ENCODE measurements at regions not wholly inside any gene's neighbourhood (a gene's known extent, or its start where the extent isn't known, plus 50 kb on each side); places are given as distances from the start of the nearest gene placed in this dataset.

GRCh38 chr5:173410459-173411233, 82.4 kb upstream of the STC2 start:
- ChIA-PET CTCF (no interaction called here), POLR2A (no interaction called here)
- dilution Hi-C loops (cut with MboI; ENCODE audit: extremely low pct_ligation_motif_present, low sequenced_read_pairs) (no loop called here), intact Hi-C loops (cut with micrococcal nuclease) (no loop called here)
- H3K9me1 ChIP-seq (replicated peaks; ENCODE audit: control insufficient read depth, extremely low read depth, insufficient read depth, low read length): no peaks in the 10 kb centered on the region
- H3K27me3 ChIP-seq (ENCODE audit: control insufficient read depth in 2 of 2, insufficient read depth in 2 of 2, low read length in 2 of 2): no peaks in the 10 kb centered on the region
- H4K20me1 ChIP-seq (replicated peaks; ENCODE audit: control insufficient read depth, extremely low read depth, insufficient read depth, low read length): no peaks in the 10 kb centered on the region
- no peak for TF ChIP-seq FOS (IDR thresholded peaks at IDR 0.05; ENCODE audit: borderline replicate concordance, insufficient read depth, low read length)
- TF ChIP-seq MYC (IDR thresholded peaks at IDR 0.05; ENCODE audit: low read depth, low read length): no peak
- no peak for TF ChIP-seq JUN (IDR thresholded peaks at IDR 0.05; ENCODE audit: borderline replicate concordance, insufficient read depth, insufficient read length, low read depth)
- TF ChIP-seq CTCF (IDR thresholded peaks at IDR 0.05; ENCODE audit: extremely low read depth in 1 of 2, insufficient read depth in 1 of 2, low read depth in 1 of 2, low read length in 2 of 2): no peak
- no peak for TF ChIP-seq GATA2 (IDR thresholded peaks at IDR 0.05; ENCODE audit: insufficient read depth, insufficient read length, low read depth, low read length)
- TF ChIP-seq EZH2 (IDR thresholded peaks at IDR 0.05; ENCODE audit: borderline replicate concordance, low read depth, low read length, severe bottlenecking): no peak
- TF ChIP-seq POLR2A (IDR thresholded peaks at IDR 0.05; ENCODE audit: low read depth, low read length): no peak
- no peak for TF ChIP-seq MAX (IDR thresholded peaks at IDR 0.05; ENCODE audit: insufficient read depth, insufficient read length)
- no peak for TF ChIP-seq POLR2AphosphoS5 (IDR thresholded peaks at IDR 0.05; ENCODE audit: insufficient read depth, low read depth, low read length)
- no peaks in the 10 kb centered on the region for H3K79me2 ChIP-seq (ENCODE audit: control insufficient read depth, insufficient read depth, low read length)
- H3K9me3 ChIP-seq (replicated peaks; ENCODE audit: control insufficient read depth, insufficient read depth, low read length): no peaks in the 10 kb centered on the region
- H3K9ac ChIP-seq (replicated peaks; ENCODE audit: extremely low read depth, insufficient read depth, low read length): no peak overlapping the region
- no peaks in the 10 kb centered on the region for H3K4me1 ChIP-seq (ENCODE audit: control insufficient read depth, extremely low read depth, insufficient read depth, low read length)
- FAIRE-seq (no peak), DNase-seq (ENCODE audit: low read depth, low spot score) (no peak)
- BruUV-seq (replicated peaks): no TSS peak
- H3K27ac ChIP-seq (ENCODE audit: insufficient read depth, low read depth, low read length): no peak overlapping the region
- H3K4me2 ChIP-seq (ENCODE audit: insufficient read depth, low read length): no peak overlapping the region
- no peak overlapping the region for H2AFZ ChIP-seq (ENCODE audit: low read depth, low read length)
- no peaks in the 10 kb centered on the region for H3K36me3 ChIP-seq (ENCODE audit: control insufficient read depth in 2 of 2, extremely low read depth in 1 of 2, insufficient read depth in 2 of 2, low read length in 2 of 2)
- no peak overlapping the region for H3K4me3 ChIP-seq (replicated peaks in 1 of 3; ENCODE audit: insufficient read depth in 1 of 3, low read depth in 1 of 3, low read length in 3 of 3)
